CD1c-positive myeloid dendritic cell (primary cell): ENCODE measurements at regions not wholly inside any gene's neighbourhood (a gene's known extent, or its start where the extent isn't known, plus 50 kb on each side); places are given as distances from the start of the nearest gene placed in this dataset.
"Not testable (repeated sequence)": the region's sequence is repeated elsewhere in the genome, so short reads cannot be mapped to it uniquely, and the experiment has no call there.

Source experiments
- DNase-seq: peaks from one replicate; pipeline ENCODE4 v3.0.0-alpha.2; 2016; ENCODE audit errors: extremely low spot score

DNA sequence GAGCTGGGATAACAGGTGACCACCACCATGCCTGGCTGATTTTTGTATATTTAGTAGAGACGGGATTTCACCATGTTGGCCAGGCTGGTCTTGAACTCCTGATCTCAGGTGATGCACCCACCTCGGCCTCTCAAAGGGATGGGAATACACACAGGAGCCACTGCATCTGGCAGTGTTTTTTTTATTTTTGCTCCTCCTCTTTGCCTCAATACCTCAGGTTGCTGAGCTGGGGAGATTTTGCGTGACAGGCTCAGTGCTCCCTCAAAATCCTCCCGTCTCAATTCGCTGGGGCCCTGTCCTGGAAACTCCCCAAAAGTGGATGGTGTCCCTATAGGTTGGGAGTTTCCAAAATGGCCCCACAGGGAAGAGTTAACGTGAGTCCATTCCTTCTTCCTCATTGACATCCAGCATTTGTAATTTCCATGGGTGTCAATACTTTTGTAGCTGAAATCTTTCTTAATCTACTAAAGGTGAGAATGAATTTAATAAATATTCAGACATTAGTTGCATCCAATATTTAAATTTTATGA lies 71.8 kb downstream of the GGTLC2 start:
- DNase-seq: no peak

DNA sequence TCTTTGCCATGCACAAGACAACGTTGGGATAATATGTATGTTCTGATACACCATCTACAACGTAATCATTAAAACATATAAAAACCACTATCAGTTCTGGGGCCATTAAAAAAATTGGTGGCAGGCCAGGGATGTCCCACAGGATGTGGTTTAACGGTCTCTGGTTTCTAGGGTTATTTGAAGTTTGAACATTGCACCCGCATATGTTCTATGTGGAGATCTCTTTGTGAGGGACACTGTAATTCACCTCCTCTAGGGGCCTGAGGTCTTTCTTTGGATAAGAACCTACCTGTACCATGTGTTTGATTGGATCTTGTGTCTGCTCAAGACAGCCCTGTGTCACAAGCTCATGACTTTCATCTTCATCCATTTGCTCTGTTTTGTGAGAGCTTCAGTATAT lies 73.2 kb downstream of the GGTLC2 start:
- no peak for DNase-seq

DNA sequence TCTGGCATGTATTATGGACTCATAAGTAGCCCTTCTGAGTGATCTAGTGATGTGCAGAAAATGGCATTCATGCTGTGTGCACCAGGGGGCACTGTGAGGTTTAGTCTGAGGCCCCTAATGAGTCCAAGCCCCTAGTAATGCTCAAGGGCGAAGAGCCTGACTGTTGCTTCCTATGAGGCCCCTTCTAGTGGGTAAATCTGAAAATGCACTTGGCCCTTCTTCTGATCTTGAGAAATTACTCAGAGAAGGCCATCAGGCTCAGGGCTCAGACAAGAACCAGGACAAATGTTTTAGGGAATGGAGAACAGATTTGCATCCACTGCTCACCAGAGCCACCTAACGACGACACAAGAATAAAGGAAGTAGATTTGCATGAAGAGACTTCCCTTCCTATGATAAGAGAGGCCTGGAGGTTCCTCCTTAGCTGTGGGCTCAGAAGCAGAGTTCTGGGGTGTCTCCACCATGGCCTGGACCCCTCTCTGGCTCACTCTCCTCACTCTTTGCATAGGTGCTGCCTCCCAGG lies 75.8 kb downstream of the GGTLC2 start:
- peak; percentile 85 for DNase-seq

DNA sequence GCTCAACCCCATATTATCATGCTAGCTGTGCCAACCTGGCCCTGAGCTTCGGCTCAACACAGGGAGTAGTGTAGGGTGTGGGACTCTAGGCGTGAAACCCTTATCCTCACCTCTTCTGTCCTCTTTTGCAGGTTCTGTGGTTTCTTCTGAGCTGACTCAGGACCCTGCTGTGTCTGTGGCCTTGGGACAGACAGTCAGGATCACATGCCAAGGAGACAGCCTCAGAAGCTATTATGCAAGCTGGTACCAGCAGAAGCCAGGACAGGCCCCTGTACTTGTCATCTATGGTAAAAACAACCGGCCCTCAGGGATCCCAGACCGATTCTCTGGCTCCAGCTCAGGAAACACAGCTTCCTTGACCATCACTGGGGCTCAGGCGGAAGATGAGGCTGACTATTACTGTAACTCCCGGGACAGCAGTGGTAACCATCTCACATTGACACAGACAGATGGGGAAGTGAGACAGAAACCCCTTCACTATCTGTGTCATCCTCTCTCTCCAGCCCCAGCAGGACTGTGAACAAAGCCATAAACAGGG lies 76.4 kb downstream of the GGTLC2 start:
- DNase-seq: peak; percentile 88

DNA sequence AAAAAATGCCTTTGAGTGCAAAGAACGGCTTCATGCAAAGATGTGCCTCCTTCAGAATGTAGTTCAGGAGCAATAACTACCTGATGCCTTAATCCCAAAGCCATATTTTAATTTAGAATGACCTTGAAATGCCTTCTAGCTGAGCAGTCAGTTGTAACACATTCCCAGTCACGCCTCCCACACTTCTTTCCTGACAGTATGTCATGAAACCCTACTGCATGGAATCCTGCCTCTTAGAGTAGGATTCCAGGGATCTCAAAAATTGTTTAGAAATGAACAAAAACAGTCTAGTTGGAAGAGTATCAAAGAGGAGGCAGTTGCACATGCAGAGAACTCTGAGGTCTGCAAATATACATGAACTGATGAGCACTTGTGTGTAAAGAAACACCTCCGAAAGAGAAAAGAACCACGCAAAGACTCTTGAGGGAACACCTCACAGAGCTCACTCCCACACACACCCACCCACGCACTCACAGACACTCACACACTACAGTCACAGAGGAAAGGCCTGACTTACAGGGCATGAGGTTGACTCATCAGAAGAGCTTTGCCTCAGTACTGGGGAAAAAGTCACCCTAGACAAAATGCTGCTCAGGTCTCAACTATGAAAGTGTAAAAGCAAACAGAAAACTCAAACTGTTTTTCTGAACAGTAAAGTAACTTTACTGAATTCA lies 77.4 kb downstream of the GGTLC2 start:
- peak; percentile 93 for DNase-seq

DNA sequence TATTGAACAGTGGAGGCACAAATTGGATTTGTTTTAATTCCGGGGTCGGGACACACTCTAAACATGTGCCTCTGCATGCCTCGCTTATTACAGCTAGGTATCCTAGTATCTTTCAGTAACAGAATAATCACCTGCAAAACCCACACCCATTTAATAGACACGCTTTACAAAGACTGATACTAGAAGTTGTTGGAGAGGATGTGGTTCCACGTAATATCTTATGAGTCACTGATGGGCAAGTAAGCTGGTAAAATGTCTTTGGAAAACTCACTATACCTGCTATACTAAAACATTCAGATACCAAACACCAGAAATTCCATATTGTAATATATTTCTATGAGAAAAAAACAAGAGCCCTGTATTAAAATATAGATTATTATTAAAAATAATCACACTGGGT lies 84.0 kb downstream of the GGTLC2 start:
- no peak for DNase-seq

DNA sequence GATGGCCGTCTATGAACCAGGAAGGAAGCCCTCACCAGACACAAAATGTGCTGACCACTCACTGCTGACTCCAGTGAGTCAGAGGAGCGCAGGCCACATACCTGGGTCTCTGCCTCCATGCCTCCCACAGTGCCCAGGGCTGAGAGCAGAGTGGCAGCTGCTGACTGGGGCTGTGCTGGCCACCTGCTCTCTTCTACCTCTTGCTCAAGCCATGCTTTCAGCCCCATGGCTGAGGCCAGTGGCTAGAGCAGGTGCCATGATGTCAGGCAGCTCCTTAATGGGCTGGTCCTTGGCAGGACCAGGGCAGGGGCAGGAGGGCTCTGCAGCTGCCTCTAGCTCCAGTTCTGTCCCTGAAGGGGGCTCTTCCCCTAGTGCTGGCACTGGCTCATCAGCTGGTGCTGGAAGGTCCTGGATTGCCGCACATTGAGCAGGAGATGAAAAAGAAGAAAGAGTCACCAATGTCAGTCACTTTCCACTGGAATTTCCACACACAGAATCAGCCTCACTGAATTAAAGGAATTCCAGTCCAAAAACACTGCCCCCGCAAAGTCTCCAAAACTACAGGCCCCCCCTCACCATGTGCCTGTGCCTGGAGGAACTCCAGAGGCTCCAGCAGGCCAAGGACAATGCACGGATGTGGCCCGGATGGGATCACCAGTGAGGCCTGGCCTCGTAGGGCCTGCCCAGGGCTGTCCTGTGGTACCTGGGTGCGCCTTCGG lies 86.4 kb downstream of the GGTLC2 start:
- DNase-seq: no peak

DNA sequence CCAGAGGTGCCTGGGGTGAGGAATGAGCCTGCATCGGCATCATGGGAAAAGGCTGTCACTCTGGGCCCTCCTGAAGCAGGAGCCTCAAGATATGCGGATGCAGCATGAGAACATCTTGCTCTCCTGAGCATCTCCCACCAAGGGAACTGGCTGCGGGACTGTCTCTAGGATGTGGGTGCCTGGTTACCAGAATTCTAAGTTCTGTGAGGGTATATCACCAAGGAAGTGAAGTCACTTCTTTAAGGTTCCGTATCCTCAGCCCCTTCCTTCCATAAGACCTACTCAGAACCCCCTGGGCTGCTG lies 86.9 kb downstream of the GGTLC2 start:
- no peak for DNase-seq

DNA sequence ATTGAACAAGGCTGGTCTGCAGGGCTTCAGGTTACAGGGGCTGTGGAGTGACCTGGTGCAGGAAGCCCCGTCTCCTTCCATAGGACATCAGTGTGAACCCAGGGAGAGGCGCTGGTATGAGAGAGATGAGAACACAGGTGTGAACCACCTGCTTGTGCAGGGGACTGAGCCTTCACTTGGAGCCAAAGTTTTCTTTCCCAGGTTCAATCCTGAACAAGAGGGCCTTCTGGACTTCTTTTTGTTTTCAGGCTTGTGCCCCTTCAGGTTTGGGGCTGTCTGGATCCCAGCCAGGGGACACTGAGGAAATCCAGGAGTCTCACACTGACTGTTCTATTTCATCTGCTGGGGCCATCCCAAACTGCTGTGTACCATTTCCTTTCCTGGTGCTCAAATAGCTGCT lies 88.6 kb downstream of the GGTLC2 start:
- not testable (repeated sequence) for DNase-seq

DNA sequence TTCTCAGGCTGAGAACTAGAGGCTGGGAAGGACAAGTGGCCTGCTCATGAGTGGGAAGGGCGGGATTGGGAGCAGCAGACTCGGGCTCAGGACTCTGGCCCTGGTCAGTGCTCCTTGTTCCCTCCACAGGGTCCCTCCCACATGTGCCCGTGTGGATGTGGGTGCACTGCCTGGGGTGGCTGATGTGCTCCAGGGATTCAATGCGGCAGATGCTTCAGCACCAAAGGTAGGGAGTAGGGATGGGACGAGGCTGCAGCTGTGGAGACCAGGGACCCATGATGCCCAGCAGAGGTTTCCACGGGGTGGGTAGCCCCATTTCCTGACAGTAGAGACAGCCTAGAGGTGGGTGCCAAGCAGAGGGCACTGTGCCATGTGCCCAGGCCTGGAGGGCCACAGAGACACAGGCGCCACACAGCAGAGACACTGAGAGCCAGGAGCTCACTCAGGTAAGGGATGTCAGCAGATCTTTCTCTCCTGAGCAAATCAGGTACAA lies 89.5 kb downstream of the GGTLC2 start:
- DNase-seq: no peak

DNA sequence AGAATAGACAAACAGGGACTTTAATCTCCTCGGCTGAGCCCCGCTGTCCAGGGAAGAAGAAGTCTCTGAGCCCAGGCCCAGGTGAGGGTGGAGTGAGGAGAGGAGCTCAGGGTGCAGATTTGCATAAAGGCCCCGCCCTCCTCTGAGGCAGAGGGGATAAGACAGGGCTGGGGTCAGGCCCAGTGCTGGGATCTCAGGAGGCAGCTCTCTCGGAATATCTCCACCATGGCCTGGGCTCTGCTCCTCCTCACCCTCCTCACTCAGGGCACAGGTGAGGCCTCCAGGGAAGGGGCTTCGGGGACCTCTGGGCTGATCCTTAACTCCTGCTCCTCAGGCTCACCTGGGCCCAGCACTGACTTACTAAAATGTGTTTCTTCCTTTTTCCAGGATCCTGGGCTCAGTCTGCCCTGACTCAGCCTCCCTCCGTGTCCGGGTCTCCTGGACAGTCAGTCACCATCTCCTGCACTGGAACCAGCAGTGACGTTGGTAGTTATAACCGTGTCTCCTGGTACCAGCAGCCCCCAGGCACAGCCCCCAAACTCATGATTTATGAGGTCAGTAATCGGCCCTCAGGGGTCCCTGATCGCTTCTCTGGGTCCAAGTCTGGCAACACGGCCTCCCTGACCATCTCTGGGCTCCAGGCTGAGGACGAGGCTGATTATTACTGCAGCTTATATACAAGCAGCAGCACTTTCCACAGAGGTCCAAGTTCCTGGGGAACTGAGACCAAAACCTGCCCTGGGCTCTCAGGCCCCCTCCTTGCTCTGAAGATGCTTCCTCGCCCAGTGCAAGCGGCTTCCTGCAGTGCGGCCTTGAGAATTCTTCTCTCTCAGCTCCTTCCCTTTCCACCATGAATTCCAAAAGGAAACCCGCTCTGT lies 90.2 kb downstream of the GGTLC2 start:
- DNase-seq: peak; percentile 24

DNA sequence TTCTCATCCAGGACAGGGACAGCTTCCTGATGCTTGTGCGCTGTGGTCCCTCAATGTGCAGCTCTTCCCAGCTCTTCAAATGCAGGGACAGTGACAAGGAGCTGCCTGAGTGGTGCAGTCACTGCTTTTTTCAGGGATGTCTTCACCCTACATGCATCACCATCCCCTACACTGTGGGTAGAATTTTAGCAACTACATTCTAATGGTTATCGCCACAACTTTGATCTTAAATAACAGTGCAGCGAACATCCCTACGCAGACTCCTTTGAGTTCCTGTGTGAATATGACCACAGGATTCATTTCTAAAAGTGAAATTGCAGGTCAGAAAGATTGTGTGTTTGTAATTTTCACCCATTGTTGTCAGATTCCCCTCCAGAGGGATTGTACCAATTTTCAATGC lies 90.9 kb downstream of the GGTLC2 start:
- not testable (repeated sequence) for DNase-seq

DNA sequence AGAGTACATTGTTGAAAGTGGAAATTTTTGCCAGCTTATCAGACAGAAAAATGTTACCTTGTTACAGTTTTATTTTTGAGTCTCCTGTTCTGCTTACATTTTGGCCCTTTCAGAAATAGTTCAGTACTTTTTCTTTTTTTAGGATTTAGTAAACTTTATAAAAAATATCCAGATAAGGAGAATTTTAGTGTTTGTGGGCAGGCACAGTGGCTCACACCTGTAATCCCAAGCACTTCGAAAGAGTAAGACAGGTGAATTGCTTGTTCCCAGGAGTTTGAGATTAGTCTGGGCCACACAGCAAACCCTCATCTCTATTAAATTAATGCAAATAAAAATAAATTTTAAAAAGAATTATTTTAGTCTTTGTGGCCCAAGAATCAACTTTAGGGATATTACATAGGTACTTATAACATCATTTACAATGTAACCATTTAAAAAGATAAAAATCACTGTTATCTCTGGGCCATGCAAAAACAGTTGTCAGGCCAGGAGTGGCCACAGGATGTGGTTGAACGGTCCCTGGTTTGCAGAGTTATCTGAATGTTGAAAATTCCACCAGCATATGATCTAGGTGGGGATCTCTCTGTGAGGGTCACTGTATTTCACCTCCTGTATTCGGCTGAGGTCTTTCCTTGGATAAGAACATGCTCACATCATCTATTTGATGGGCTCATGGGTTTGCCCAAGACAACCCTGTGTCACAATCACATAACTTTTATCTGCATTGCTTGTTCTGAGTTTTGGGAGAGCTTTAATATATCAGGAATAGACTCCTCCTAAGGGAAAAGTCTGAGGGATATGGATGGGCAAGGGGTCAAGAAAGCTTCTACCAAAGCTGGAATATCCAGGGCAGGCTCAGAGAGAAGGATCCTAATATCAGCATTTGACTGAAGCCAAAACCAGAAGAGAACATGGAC lies 91.5 kb downstream of the GGTLC2 start:
- no peak for DNase-seq

DNA sequence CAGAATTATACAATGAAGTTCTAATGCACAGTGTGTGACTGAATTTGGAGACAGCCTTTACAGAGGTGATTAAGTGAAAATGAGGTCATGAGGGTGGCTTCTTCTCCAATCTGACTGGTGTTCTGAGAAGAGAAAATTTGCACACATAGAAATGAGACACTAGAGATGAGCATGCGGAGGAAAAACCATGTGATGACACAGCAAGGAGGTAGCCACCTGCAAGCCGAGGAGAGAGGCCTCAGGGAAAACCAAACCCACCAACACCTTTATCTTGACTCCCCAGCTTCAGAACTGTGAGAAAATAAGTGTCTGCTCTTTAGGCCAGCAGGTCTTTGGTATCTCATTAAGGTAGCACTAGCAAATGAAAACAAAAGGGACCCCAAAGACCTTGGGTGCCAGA lies 93.2 kb downstream of the GGTLC2 start:
- DNase-seq: no peak

DNA sequence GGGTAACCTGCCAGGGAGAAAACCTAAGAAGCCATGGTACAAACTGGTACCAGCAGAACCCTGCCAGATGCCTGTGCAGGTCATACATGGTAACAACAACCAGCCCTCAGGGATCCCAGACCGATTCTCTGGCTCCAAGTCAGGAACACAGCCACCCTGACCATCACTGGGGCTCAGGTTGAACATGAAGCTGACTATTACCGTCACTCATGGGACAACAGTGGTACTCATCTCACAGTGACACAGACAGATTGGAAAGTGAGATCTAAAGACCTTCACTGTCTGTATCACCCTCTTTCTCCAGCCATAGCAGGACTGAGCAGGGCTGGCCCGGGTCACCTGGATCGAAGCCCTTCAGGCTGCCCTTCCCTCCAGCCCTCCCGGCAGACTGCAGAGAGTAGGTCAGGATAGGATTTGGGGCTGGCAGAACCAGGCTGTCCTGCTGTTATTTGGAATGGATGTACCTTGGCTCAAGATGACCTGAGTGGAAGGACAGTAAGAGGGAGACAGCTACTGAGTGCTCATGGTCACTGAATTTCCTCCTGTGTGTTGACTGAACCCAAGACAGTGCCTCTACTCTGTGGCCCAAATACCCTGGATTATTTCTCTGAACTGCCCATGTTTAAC lies 94.7 kb downstream of the GGTLC2 start:
- DNase-seq: no peak

DNA sequence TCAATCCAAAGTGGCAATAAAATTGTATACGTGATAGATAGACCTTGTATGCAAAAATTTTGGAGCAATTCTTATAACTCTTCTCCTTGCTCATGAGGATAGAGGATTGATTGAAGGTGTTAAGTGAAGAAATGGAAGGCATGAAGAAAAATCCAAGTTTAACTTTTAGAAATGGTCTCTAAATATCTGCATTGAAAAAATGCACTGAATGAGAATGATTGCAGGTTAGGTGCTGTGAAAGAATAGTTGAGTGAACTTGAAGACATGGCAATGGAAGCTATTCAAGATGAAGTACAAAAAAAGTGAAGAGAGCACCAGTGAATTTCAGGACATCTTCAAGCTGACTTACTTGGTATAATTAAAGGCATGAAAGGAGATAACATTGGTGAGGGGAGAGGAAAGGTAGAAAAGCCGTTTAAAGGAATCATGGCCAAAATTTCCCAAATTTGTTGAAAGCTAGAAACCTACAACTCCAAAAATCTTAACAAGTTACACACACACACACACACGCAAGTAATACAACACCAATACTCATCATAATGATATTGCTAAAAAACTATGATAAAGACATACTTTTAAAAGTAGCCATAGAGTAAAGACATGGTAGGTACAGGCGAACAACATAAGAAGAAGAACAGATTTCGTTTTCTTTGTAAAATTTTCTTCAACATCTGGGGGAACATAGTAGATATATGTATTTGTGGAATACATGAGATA lies 96.3 kb downstream of the GGTLC2 start:
- DNase-seq: no peak

DNA sequence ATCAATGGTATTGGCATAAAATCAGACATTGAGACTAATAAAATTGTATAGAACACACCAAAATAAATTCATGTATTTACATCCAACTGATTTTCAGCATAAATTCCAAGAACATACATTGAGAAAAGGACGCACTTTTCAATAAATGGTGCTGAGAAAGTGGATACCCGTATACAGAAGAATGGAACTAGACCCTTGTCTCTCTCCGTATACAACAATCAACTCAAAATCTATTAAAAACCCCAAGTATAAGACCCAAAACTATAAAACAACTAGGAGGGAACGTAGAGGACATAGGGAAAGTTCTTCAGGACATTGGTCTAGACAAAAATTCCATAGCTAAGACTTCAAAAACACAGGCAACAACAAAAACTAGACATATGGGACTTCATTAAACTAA lies 97.4 kb downstream of the GGTLC2 start:
- no peak for DNase-seq

DNA sequence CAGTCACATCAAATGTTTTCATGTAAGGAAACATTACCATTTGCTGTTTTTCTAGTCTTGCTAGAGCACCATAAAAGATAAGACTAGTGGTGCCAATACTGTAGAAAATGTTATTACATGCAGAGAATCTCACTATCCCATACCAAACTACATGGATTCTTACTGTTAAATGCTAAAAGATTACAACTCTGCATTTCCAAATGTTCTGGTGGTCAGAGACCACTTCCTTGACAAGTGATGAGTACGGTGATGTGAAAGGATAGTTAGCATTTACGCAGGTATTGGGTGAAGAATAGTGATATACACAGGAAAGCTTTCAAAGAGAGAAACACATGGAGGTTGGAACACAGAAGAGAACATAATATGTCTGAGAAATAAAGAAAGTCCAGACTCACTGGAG lies 98.2 kb downstream of the GGTLC2 start:
- DNase-seq: no peak

DNA sequence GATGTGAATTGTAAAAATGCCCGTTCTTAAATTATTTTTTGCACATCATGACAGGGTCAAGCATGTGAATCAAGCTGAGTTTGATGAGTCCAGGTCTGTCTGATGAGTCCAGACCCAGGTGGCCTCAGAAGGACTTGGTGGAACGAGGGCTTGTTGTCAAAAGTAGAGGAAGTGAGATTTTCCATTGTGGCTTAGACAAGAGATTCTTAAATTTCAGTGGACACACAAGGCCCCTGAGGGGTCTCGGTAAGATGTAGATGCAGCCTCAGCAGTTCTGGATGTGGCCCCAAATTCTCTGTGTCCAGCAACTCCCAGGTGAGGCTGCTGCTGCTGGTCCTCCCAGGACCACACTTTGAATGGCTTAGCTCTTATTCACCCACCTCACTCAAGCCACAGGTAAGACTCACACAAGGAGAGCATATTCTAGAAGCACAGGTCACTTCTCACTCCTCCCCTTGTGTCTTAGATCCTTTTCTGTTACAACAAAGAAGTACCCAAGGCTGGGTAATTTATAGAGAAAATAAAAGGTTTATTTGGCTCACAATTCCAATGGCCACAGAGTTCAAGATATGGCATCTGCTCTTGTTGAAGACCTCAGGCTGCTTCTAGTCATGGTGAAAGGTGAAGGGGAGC lies 98.8 kb downstream of the GGTLC2 start:
- DNase-seq: no peak
